HG03469 (cell line): ENCODE measurements at regions not wholly inside any gene's neighbourhood (a gene's known extent, or its start where the extent isn't known, plus 50 kb on each side); places are given as distances from the start of the nearest gene placed in this dataset.
"Not testable (repeated sequence)": the region's sequence is repeated elsewhere in the genome, so short reads cannot be mapped to it uniquely, and the experiment has no call there.

Source experiments
- ATAC-seq: cut with Tn5 transposase; IDR thresholded peaks from one replicate; pipeline ENCODE4 v1.9.1; 2021; ENCODE audit warnings: mild to moderate bottlenecking, moderate library complexity, moderate number of reproducible peaks; ENCODE audit not compliant: unreplicated experiment

DNA sequence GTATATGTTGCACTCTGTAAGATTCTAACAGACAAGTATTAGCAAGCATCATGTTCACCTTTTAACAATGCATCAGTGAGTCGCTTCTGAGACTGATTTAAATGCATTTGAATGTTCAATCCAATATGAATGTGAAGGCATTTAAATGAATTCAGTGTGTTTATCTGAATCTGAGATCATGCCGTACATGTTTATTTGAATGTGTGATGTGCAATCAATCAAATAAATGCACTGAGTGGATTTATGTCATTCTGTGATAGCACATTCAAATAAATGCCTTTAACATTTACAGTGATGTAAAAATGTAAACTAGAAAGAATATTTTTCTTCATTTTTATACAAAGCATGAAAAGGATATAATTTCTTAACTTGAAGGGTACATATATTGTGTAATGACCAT is 1063.5 kb upstream of the NUDT12 start:
- no peak for ATAC-seq

DNA sequence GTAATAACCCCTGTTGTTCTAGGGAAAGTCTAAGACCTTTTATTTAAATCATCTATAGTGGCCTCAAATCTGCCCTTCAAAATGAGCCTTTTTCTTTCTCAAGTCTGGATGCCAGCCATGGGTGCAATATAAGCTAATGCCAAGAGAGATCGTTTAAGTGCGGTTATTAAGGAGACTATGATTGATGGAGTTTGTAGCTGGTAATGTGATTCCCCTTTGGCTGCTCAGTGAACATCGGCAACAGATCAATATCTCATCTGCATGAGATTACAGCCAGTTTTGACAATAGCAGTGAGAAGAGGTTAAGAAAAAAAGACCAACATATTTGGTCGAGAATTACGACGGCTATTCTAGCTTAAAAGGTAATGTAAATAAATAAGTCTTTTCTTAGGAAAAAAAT is 1049.4 kb upstream of the NUDT12 start:
- no peak for ATAC-seq

DNA sequence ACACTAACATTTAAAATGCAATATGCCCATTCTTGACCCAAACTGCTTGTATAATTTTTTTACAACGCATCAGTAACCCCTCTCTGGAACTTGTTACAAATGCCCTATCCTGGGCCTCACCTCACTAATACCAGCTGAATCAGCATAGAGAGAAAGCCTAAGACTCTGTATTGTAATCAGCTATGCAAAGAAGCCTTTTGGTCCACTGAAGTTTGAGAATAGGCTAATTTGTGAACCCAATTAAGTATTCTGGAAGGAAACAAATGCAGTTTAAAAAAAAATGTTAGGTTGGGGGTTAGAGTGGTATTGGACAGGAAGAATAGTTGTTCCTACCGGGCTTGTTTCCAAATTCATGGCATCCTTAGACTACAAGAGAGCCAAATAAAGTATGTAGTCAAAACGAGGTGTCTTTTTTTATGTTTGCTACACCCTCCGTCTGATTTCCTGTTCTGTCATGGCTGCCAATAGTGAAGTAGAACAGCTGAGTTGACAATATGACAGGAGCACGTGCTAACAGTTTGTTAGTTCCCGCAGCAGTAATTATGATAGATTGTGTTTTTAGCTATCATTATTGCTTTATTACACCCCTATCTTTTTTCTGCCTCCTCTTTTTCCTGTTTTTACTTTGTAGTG is 1048.7 kb upstream of the NUDT12 start:
- ATAC-seq = no peak

DNA sequence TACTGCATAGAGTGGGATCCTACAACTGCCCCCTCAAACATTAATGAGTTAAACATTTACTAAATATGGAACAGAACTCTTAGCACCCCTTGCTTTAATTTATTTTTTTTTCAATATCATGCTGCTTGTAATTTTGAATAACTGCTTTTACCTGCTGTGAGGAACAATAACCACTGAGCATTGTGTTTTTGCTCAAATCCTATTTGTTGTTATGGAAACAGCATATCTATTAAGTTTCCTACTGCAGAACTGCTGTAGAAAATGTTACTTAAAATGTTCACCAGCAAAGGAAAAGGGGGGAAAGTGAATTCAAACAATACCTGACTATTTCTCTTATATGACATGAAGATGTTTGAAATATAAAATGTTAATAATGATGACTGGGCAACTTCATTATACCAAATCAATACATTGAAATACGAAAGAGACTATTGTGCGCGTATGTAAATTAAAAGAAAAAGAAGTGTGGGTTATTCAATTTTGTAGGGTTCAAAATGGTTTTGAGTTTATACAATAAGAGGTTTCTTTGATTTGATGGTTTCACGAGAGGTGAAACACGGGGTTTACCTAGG is 1043.8 kb upstream of the NUDT12 start:
- no peak for ATAC-seq

DNA sequence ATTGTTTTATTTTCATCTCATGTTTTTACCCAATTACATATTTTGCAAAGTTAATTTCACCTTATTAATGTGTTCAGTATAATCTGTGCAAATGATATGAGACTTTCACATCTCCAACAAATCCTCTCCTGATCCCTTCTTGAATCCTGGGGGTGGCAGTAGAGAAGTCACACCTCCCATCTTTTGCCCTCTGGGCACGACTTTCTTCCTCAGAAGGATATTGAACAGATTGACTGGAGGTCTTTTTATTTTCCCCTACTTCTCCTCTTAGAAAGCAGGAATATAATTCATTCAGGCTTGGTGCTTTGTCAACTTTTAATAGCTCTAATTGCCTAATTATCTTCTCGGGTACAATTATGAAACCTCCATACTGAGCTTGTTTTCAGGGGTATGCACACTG is 1037.1 kb upstream of the NUDT12 start:
- no peak for ATAC-seq

DNA sequence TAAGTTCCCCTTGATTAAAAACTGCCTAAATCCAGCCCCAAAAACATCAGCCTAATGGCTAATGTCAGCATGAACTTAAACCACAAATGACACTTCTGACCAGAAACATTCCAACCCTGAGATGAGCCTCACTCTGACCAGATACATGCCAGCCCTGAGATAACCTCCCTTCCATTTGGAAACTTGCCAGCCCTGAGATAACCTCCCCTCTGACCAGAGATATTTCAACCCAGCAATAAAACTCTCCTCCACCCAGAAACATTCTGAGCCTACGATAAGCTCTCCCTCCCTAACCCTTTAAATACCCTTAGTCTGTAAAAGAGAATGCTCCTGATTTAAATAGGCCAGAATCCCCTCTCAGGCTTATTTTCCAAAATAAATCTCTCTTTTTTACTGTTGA is 1035.7 kb upstream of the NUDT12 start:
- no peak for ATAC-seq

DNA sequence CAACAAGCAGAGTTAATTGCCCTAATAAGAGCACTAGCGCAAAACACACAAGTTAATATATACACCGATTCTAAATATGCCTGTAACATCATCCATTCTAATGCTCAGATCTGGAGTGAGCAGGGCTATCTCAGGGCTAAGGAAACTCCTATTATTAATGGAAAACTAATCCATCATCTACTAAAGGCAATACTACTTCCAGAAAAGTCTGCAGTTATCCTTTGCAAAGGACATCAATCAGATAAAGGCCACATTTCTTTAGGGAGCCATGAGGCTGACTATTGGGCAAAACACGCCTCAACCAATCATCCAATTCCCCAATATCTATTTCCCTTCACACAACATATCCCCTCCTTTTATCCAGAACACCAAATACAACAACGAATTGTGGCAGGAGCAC is 1032.3 kb upstream of the NUDT12 start:
- no peak for ATAC-seq

DNA sequence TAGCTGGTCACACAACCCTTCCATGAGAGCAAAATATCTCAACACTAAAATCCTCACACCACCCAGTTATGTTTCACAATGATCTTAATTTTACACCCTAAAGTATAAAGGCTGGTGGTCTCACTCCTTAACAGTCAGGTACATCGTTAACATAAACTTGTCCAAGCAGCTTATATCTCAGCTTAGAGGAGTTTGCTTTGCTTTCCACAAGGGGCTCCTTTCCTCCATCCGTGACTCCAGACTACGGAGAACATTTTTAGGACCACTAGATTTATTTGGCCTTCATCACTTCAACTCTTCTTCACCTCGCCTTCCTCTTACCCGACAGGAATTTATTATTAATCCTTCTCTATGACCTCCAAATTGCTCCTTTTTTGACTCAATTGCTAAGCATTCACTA is 1014.1 kb upstream of the NUDT12 start:
- ATAC-seq = no peak

DNA sequence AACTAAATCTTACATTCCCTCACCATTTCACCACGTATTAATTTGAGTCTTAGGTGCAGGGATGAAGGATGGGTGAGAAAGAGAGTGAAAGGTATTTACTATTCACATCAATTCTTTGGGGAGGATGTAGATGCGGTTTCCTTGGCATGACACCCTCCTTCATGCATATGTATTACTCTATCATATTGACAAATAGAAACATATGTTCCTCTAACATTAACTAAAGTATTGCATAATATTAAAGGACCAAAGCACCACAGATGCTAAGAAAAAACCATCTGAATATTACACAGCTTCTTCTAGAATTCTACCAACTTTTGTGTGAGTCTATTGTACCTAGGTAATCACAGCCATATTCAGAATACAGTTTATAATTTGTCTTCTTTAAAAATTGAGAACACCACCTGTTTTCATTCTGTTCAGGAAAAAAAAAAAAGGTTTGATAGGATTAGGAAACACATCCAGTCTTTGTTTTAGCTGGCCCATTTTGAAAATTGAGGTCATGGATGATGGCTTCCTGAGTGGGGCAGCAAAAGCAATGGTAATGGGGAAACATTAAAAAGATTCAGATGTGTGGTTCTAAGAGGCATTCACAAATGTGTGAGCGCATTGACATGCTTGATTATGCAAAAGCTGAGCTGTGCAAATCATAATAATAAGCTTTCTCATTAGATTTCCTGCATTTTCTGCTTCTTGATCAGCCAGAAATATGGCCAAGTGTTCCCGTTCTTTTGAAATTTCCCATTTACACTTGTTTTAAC is 1011.5 kb upstream of the NUDT12 start:
- ATAC-seq = no peak

DNA sequence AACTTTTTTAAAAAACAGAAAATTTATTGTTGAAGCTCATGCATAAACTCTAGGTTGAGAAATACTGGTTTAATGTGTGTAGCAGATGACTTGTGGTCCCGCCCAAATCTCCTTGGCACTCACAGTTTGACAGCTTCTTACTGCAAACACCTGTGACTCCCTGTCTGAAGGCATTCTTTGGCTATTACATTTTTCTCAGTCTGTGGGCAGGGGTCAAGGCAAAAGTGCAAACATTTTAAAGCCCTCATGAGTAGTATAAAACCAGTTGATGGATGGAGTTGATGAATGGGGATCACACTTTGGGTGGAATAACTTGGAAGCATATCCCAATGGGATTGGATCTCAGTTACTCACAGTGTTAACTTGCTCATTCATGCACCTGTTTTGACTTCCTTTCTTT is 1007.0 kb upstream of the NUDT12 start:
- ATAC-seq = no peak

DNA sequence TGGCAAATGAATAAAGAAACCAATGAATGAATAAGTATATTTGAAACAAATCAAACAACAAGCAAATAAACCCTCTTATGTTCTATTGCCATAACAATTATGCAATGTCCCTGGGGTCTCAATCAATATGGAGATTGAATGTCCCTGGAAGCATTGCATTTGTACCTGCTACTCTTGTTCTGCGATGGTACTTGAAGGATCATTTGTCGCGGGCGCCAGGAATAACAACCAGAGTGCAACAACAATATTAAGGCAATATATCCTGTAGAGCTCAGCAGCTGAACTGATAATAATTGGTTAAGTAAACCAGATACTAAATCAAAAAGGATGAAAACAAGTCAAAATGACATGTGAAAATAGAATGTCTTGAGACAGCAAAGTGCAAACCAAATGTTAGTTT is 1001.9 kb upstream of the NUDT12 start:
- ATAC-seq = no peak

DNA sequence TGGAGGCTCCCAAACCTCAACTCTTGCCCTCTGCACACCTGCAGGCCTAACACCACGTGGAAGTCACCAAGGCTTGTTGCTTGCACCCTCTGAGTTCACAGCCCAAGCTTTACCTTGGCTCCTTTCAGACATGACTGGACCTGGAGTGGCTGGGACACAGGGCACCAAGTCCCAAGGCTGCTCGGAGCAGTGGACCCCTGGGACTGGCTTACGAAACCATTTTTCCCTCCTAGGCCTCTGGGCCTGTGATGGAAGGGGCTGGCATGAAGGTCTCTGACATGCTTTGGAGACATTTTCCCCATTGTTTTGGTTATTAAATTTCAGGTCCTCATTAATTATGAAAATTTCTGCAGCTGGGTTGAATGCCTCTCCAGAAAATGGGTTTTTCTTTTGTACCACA is 994.4 kb upstream of the NUDT12 start:
- ATAC-seq = no peak

DNA sequence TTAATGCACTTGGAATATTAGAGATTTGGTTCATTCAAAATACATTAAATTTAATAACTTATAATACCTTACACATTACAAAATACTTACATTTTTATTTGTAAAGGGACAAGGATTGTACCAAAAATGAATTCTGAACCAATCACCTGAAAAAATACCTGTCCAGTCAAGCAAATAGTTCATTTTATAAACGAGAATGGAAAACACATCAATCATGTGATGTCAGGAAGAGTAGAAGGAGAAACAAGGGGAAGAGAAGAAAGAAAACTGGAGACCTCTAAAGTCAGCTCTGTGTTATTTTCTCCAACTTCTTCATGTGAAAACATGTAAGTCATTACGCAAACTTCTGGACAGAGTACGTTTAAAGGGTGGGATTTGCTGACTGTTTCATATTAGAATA is 989.0 kb upstream of the NUDT12 start:
- ATAC-seq = no peak

DNA sequence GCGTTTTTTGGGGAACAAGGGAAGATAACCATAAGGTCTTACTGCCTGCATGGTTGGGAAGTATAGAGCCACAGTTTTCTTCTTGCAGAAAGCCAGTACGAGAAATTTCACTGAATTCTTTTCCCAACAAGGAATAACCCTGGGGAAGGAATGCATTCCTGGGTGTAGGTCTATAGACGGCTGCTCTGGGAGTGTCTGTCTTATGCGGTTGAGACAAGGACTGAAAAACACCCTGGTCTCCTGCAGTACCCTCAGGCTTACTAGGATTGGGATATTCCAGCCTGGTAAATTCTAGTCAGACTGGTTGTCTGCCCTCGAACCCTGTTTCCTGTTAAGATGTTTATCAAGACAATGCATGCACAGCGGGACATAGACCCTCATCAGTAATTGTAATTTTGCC is 984.3 kb upstream of the NUDT12 start:
- not testable (repeated sequence) for ATAC-seq

DNA sequence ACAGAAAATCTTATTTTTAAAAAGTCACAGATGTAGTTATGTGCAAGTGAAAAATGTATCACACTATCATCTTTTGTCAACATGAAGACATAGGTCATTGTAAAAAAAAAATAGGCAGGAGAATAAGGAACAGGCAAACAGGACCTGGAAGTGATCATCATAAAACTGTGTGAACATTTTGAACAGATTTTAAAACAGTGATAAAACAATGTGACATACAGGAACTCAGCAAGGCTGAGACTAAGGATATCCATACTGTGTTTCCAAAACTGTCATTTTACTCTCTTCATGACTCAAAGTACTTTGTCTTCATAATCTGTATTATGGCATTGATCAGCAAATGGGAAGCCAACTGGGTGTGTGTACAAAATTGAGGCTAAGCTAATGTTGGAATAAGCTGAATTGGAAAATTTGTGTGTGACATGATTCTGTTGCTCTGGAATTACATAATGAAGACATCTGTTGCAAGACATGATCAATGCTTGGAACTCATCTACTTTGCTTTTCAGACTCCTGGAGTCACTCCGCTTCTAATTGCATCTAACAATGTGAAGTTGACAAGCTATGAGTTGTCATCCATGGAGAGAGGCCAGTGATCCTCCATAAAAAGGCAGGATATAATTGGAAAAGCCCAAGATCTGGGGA is 978.7 kb upstream of the NUDT12 start:
- no peak for ATAC-seq

DNA sequence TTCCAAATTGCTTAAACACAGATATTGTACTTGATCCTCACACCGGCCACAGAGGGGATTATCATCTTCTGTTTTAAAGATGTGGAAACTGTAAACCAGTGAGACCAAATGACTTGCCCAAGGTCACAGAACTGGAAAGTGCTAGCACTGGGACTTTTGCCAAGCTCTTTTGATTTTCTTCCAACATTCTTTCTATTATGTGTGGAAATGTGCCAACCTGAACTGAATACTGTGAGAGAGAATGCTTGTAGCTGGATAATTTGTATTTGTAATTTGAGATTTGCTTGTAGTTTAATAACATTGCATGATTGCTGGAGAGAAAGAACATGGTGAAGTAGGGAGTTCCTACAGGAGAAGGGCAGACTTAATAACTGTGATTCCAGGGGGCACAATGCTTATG is 977.9 kb upstream of the NUDT12 start:
- ATAC-seq = no peak

DNA sequence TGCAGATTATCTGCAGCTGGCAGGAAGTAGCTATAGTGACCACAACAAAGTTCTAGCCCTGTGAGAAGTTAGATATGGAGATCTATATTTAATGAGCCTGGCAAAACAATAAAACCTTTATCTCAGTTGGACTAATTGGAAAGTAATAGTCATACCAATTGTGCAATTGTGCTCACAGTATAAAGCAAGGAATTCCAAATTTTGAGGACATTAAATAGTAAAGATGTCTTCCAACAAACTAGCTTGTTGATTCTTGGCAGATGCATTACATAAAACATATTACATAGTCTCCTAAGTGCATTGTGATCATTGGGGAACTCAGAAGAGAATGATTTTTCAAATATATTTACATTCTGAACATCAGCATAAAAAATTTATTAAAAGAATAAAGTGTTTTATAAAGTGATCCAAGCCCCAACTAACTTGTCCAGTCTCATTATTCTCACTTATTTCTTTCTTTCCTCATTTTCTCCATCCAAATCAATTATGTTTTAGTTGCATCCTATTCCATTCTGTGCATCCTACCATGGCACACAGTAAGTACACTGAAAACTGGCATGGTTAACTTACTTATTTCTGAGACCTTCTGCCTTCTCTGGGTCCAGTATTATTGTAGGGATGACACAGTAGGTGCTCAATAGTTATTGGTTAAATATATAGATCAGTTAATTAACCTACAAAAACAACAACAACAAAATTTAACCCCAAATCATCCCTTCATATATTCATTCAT is 977.2 kb upstream of the NUDT12 start:
- ATAC-seq = no peak

DNA sequence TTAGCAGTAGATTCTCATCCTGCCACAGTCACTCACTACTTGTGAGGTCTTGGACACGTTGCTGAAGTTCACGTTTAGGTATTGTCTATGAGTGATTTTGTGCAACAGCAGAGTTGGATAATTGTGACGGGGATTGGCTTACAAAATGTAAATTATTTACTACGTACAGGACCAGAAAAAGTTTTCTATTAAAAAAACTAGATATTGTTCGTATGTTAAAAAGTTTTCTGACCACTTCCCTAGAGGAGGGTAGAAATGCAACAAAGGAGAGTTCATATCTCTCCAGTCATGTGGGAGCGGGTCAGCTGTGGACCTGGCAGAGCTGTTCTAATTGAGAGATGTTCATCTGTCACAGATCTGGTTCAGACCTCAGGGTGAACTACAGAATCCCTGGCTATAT is 976.1 kb upstream of the NUDT12 start:
- no peak for ATAC-seq

DNA sequence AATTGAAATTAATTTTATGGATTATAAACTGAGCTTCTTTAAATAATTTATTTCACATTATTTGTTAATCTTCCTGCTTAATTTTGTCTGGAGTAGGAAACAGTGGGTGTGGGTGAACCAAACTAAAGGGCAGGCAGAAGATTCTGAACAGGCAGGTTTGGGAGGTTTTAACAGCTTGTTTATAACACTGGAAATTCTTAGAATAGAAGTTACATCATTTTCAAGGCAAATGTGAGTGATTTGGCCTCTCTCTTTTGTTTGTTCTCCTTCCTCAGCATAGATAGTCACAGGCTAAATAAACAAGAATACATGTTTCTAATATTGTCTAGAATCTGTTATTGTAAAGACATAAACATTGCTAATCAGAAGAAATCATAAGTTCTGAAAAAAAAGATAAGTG is 970.9 kb upstream of the NUDT12 start:
- no peak for ATAC-seq

DNA sequence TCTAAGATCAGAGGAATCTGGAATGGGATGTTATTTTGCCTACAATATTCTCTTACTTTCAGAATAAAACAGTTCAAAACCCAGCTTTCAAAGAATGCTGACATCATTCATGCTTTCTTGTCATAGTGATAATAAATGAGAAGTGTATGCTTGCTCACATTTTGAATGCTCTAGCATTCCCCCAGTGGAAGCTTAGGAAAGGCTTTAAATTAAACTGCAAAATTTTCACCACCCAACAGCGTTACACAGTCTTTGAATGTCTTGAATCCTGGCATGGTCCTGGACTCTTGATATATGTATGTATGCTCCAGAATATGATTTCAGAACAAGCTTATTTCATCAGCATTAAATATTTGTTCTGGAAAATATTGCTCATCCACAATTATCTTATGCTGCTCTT is 964.3 kb upstream of the NUDT12 start:
- ATAC-seq = no peak

DNA sequence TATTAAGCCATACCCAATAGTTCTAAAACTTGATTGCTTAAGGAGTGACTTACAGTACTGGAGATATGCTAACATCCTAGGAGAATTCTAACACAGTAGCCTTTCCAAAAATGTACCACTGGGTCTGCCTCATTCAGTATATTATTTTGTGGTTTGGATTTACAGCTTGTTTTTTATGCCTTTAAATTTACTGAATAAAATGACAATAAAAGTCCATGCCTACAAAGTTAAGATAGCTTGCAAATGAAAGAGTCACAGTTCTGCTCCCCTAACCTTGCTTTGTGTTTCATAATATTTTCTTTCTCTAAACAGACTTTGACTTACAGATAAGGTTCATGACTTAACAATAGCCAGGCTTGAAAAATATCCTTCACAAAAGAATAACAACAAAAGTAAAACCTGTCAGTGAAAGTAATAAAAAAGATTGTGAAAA is 951.1 kb upstream of the NUDT12 start:
- ATAC-seq = no peak
